Activated CD8-positive, alpha-beta T cell treated with anti-CD3 and anti-CD28 coated beads, Interleukin-2, amount 10 ng/mL, durations not matched to agents 7 days and 5 days (primary cell): ENCODE measurements at regions not wholly inside any gene's neighbourhood (a gene's known extent, or its start where the extent isn't known, plus 50 kb on each side); places are given as distances from the start of the nearest gene placed in this dataset.
A peak's percentile ranks its signal among the peaks of the same experiment; 100 is the strongest.

Experiments
- ATAC-seq: fragments of 150-1000 bp; cut with Tn5 transposase; one replicate; pipeline ENCODE4 v1.10.0; 2021; ENCODE audit warnings: moderate library complexity
- CTCF ChIA-PET: fragments of 350-600 bp; sonication (Branson Sonifier 250); formaldehyde crosslinking; loops from one replicate; lab custom pipeline; 2021; ENCODE audit warnings: antibody characterized with exemption; lab: Charles Lee
- POLR2A ChIA-PET: fragments of 350-600 bp; sonication (Branson Sonifier 250); formaldehyde crosslinking; loops from one replicate; lab custom pipeline; 2021; ENCODE audit warnings: antibody characterized with exemption; lab: Charles Lee
- DNase-seq: peaks from one replicate; pipeline ENCODE4 v3.0.0-alpha.2; 2020
- H3K27ac Mint-ChIP-seq: one replicate; pipeline ENCODE4 v1.8.0; 2021; ENCODE audit warnings: mild to moderate bottlenecking, mixed read lengths
- H3K27me3 Mint-ChIP-seq: one replicate; pipeline ENCODE4 v1.8.0; 2021; ENCODE audit warnings: low read depth, mixed read lengths
- H3K36me3 Mint-ChIP-seq: one replicate; pipeline ENCODE4 v1.8.0; 2021; ENCODE audit warnings: low read depth, mixed read lengths
- H3K4me1 Mint-ChIP-seq: one replicate; pipeline ENCODE4 v1.8.0; 2021; ENCODE audit warnings: low read depth, mixed read lengths
- H3K4me3 Mint-ChIP-seq: one replicate; pipeline ENCODE4 v1.8.0; 2021; ENCODE audit warnings: mild to moderate bottlenecking, mixed read lengths
- H3K9me3 Mint-ChIP-seq: one replicate; pipeline ENCODE4 v1.8.0; 2022; ENCODE audit warnings: mixed read lengths; ENCODE audit not compliant: insufficient read depth

GRCh38 chr4:184895012-184895695 is 69.4 kb upstream of the ACSL1 start:
- Mint-ChIP-seq H3K9me3 (peaks cover 5% of the 10 kb centered on the region), H3K4me3 (no peak overlapping the region), H3K27ac (no peak overlapping the region), H3K4me1 (peaks cover 3% of the 10 kb centered on the region), H3K27me3 (peaks cover 33% of the 10 kb centered on the region), H3K36me3 (no peaks in the 10 kb centered on the region)
- DNase-seq (no peak), ATAC-seq (no peak)
- ChIA-PET POLR2A (no interaction called here), CTCF (no interaction called here)

DNA sequence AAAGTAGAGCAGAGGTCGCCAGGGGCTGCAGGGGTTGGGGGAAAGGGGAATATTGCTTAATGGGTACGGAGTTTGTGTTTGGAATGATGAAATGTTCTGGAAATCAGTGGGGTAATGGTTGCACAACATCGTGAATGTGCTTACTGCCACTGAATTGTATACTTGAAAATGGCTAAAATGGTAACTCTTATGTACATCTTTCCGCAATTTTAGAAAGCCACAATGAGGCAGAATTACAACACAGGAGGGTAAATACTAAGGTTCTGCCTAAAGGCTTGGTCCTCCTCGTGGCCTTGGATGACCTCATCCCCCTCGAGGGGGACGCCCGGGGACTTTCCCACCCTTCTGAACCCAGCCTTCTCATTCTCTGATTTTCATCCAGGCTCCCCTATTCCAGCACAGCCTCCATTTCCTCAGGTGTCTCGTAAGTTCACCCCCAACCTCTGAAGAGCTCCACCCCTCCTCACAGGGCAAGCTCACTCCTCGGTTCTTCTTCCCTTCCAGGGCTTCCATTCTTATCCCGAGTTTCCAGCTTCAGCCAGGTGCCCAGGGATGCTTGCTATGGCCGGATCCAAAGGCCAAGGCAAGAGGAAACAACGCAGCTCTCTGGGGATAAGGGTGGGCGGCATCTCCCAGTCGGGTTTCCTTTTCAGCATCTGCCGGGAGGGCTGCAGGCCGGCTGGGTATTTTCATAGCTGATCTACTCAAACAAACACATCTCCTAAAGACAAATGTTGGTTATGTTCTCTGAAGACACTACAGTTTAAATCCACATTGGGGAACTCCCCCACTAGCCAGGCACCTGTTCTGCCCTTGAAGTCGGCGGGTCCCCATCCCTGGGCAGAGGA is 71.3 kb upstream of the ACSL1 start:
- no peak for ATAC-seq

DNA sequence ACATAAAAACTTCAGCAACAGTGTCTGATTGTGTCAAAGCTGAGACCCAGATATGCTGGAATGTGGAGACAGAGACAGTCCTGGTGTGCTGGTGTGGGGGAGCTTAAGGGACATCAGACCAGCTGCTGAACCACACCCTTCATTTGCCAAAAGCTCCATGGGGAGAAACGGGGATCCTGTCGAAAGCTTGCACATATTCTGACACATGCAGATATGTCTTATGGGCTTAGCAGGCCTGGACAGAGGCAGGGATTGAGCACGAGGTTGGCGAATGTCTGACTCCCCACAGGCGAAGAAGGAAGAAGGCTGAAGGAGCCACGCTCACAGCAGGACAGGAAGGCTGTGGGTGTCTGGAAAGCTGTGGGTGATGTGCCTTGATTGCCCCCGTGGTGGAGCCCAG is 72.1 kb upstream of the ACSL1 start:
- POLR2A ChIA-PET, result interaction anchor here (0.9 kb wide), 1 partner anchor 16 kb away, joined by 4 read pairs; no protein-coding TSS in a partner anchor
- Mint-ChIP-seq H3K27me3 (peaks cover 28% of the 10 kb centered on the region), H3K4me1 (peaks cover 3% of the 10 kb centered on the region), H3K4me3 (no peak overlapping the region), H3K27ac (no peak overlapping the region), H3K36me3 (no peaks in the 10 kb centered on the region), H3K9me3 (peaks cover 5% of the 10 kb centered on the region)
- CTCF ChIA-PET, result no interaction called here
- DNase-seq, result no peak
- ATAC-seq, result no peak

More for the DNA sequence above, 71.3 kb upstream of the ACSL1 start:
- Mint-ChIP-seq H3K4me1 (peaks cover 3% of the 10 kb centered on the region), H3K27me3 (peaks cover 28% of the 10 kb centered on the region), H3K36me3 (no peaks in the 10 kb centered on the region), H3K27ac (no peak overlapping the region), H3K4me3 (no peak overlapping the region), H3K9me3 (peaks cover 5% of the 10 kb centered on the region)
- no peak for DNase-seq
- CTCF ChIA-PET, result no interaction called here
- POLR2A ChIA-PET, result interaction anchor here (0.6 to 0.9 kb wide), 2 partner anchors 15 to 92 kb away, joined by 3 to 4 read pairs; no protein-coding TSS in a partner anchor

DNA sequence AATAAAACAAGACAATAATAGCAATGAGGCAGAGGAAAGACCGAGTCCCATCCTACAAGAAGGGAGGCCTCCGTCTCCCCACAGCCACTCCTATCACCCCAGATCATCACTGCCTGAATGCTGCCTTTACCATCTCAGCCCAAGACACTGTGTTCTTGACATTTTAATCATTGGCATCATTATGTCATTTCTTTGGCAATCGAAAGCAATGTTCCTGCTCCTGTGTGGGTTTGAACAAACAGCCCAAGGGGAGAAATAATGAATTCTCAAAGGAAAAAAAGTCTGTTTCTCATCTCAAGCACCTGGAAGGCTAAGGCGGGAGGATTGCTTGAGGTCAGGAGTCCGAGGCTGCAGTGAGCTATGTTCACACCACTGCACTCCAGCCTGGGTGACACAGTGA is 73.0 kb upstream of the ACSL1 start:
- POLR2A ChIA-PET, result no interaction called here
- Mint-ChIP-seq H3K4me1 (peaks cover 3% of the 10 kb centered on the region), H3K27ac (no peak overlapping the region), H3K36me3 (no peaks in the 10 kb centered on the region), H3K9me3 (peaks cover 4% of the 10 kb centered on the region), H3K4me3 (no peak overlapping the region), H3K27me3 (peaks cover 23% of the 10 kb centered on the region)
- CTCF ChIA-PET, result no interaction called here
- no peak for ATAC-seq
- DNase-seq, result no peak

DNA sequence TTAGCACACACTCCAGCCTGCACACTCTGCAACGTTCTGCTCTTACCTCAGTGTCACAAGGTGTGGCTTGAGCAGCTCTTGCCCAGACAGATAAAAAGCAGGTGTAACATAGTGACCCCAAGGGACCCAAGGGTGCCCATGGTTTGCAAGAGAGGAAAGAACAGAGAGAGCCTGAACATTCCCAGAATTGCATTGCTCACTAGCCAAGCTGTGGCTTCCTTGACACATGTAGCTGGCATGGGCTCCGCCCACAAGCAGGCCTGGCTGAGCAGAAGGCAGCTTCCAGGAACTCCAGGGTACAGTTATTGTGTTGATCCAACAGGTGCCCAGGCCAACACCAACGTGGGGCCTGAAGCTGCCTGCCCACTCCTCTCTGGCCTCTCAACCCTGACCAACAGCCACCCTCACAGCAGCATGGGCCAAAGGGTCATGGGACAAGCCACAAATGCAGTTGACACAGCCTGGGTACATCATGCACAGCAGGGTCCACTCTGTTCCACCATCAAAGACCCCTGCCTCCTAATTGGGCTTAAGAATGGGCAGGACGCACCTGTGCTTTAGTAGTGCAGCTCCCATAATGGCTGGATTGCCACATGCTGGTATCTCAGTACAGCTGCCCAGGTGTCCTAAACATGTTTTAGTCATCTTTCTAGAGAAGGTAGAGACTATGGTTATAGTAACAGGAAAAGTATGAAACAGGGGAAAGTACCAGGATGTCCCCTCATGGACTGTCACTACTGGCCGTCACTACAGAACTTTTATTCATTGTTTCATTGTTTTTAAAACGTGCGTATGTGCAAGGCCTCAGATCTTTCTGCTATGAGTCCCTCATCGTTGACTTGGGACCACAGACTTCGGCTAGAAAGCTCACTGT is 73.7 kb upstream of the ACSL1 start:
- Mint-ChIP-seq H3K27me3 (peaks cover 20% of the 10 kb centered on the region), H3K9me3 (no peaks in the 10 kb centered on the region), H3K4me3 (no peak overlapping the region), H3K36me3 (no peaks in the 10 kb centered on the region), H3K4me1 (peaks cover 3% of the 10 kb centered on the region), H3K27ac (no peak overlapping the region)
- CTCF ChIA-PET, result no interaction called here
- ATAC-seq, result no peak
- POLR2A ChIA-PET, result no interaction called here
- no peak for DNase-seq

DNA sequence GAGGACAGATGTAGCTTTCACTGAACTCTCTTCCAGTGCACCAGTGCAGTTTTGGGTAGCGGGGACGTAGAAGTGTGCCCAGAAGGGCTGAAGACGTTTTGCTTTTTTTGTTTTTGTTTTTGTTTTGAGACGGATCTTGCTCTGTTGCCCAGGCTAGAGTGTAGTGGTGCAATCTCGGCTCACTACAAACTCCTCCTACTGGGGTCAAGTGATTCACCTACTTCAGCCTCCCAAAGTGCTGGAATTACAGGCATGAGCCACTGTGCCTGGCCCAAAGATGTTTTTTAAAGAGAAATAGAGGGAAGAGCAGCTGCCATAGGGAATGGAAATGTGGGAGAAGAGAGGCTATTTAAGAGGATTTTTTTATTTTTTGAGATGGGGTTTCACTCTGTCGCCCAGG is 74.4 kb upstream of the ACSL1 start:
- no peak overlapping the region for H3K27ac Mint-ChIP-seq
- DNase-seq, result no peak
- H3K4me3 Mint-ChIP-seq, result no peak overlapping the region
- no peak for ATAC-seq
- POLR2A ChIA-PET, result no interaction called here
- peaks cover 15% of the 10 kb centered on the region for H3K27me3 Mint-ChIP-seq
- no peaks in the 10 kb centered on the region for H3K36me3 Mint-ChIP-seq
- H3K4me1 Mint-ChIP-seq, result peaks cover 3% of the 10 kb centered on the region
- CTCF ChIA-PET, result no interaction called here
- H3K9me3 Mint-ChIP-seq, result no peaks in the 10 kb centered on the region

DNA sequence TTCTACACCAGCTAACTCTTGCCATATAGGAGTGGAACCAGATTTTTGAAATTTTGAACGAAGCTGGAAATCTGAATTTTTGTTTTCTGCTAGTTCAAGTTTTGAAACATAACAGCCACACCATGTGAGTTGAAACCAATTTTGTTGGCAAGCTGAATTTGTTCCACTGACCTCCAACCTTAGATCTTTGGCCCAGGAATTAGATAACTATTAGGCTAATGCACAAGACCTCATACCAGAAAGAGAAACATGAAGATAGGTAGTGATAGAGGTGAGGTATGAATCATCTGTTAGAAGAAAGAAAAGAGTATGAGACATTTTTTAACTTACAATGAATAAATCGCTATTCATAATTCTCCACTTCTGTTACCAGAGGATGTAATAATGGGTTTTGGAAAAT is 76.8 kb upstream of the ACSL1 start:
- Mint-ChIP-seq H3K4me3 (no peak overlapping the region), H3K36me3 (no peaks in the 10 kb centered on the region), H3K4me1 (peaks cover 6% of the 10 kb centered on the region), H3K9me3 (no peaks in the 10 kb centered on the region), H3K27me3 (peaks cover 14% of the 10 kb centered on the region), H3K27ac (no peak overlapping the region)
- ChIA-PET POLR2A (no interaction called here), CTCF (no interaction called here)
- no peak for ATAC-seq
- DNase-seq, result no peak

DNA sequence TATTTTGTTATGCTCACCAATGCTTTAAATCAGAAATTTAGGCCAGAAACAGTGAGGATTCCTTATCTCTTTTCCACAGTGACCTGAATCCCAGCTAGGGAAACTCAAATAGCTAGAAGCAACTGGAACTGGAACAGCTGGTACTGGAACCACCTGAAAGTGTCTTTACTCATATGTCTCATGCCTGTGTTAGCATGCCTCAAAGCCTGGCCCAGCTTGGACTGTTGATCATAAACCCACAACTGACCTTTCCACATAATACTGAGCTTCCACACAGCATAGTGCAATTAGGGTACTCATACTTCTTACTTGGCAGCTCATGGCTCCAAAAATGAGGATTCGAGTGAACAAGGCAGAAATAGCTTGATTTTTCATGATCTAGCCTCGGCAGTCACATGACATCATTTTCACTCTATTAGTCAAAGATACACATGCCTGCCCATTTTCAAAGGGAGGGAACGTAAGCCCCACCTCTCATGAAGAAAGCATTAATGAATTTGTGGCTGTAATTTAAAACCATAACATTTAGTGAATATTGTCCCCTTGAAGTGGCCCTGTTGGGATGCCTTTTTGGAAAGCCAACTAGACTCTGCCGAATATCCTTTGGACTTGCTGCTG is 80.8 kb upstream of the ACSL1 start:
- POLR2A ChIA-PET, result no interaction called here
- ATAC-seq (no peak), DNase-seq (no peak)
- Mint-ChIP-seq H3K4me3 (no peak overlapping the region), H3K27me3 (peaks cover 27% of the 10 kb centered on the region), H3K36me3 (no peaks in the 10 kb centered on the region), H3K9me3 (no peaks in the 10 kb centered on the region), H3K27ac (no peak overlapping the region), H3K4me1 (peaks cover 10% of the 10 kb centered on the region)
- CTCF ChIA-PET, result interaction anchor here (1.9 kb wide), 1 partner anchor 161 kb away, joined by 6 read pairs; no protein-coding TSS in a partner anchor

DNA sequence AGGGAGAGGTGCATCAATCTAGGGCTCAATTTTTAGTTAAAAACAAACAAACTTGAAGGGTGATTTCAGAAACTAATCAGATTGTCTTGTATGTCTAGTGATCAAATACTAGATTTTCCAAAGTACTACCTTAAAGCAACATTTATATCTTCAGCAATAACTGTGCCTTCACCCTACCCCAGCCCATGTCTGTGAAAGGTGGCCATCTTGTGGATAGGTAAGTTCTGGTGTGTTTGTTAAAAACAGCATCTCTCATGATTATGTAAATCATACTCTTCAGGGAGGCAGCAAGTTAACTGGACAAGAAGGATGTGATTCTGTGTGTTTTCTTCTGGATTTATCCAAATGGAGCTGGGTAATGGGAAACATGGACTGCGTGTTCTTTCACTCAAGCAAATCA is 81.4 kb upstream of the ACSL1 start:
- Mint-ChIP-seq H3K4me1 (peaks cover 10% of the 10 kb centered on the region), H3K36me3 (peaks cover 2% of the 10 kb centered on the region), H3K27ac (no peak overlapping the region), H3K9me3 (peaks cover 5% of the 10 kb centered on the region), H3K4me3 (no peak overlapping the region), H3K27me3 (peaks cover 29% of the 10 kb centered on the region)
- ChIA-PET CTCF (interaction anchor here (0.7 to 1.9 kb wide), 2 partner anchors 162 to 166 kb away, joined by 3 to 6 read pairs; no protein-coding TSS in a partner anchor), POLR2A (no interaction called here)
- no peak for ATAC-seq
- no peak for DNase-seq

DNA sequence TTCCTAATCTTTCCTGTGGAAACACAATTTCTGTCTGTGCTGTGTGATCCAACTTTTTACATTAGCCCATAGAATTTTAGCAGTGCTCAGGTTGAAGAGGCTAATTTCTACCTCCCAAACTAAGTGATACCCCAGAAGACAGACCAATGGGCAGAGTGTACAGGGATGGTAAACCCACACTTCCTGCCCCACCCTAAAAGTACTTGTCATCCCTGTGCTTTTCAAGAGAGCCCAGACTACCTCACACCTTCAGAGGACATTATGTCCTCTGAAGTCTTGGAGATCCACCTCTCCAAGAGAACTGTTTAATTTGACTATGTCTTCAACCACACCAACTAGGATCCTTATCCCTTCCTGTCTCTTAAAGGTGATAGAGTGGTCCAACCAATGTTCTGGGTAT is 82.0 kb upstream of the ACSL1 start:
- DNase-seq (no peak), ATAC-seq (peak; percentile 49)
- Mint-ChIP-seq H3K4me3 (no peak overlapping the region), H3K36me3 (peaks cover 4% of the 10 kb centered on the region), H3K27ac (no peak overlapping the region), H3K27me3 (peaks cover 31% of the 10 kb centered on the region), H3K9me3 (peaks cover 11% of the 10 kb centered on the region), H3K4me1 (peaks cover 10% of the 10 kb centered on the region)
- ChIA-PET POLR2A (no interaction called here), CTCF (interaction anchor here (0.7 to 1.9 kb wide), 2 partner anchors 162 to 166 kb away, joined by 3 to 6 read pairs; no protein-coding TSS in a partner anchor)

- ChIA-PET CTCF (no interaction called here), POLR2A (no interaction called here)
- Mint-ChIP-seq H3K27ac (no peak overlapping the region), H3K4me3 (no peak overlapping the region), H3K4me1 (peaks cover 13% of the 10 kb centered on the region), H3K27me3 (peaks cover 41% of the 10 kb centered on the region), H3K9me3 (peaks cover 11% of the 10 kb centered on the region), H3K36me3 (peaks cover 4% of the 10 kb centered on the region)
- DNase-seq, result no peak
- ATAC-seq, result no peak
Measured at GRCh38 chr4:184911310-184911709, 85.5 kb upstream of the ACSL1 start.
